Mucosa of rectum (tissue), 2 donors: ENCODE measurements at regions not wholly inside any gene's neighbourhood (a gene's known extent, or its start where the extent isn't known, plus 50 kb on each side); places are given as distances from the start of the nearest gene placed in this dataset.

Experiments
- H3K27ac ChIP-seq, 2 donors: one replicate each; pipeline ENCODE4 v1.7.0; 2013; ENCODE audit warnings: inconsistent platforms in 2 of 2, low read depth in 2 of 2, low read length in 2 of 2
- H3K27me3 ChIP-seq, 2 donors: one replicate each; pipeline ENCODE4 v1.7.0; 2013; ENCODE audit warnings: low read length in 2 of 2; ENCODE audit not compliant: control insufficient read depth in 2 of 2, insufficient read depth in 2 of 2
- H3K36me3 ChIP-seq, 2 donors: one replicate each; pipeline ENCODE4 v1.7.0; 2013; ENCODE audit warnings: low read length in 2 of 2; ENCODE audit not compliant: control insufficient read depth in 2 of 2, insufficient read depth in 2 of 2
- H3K4me1 ChIP-seq, 2 donors: one replicate each; pipeline ENCODE4 v1.7.0; 2013; ENCODE audit warnings: low read length in 2 of 2, mild to moderate bottlenecking in 1 of 2; ENCODE audit not compliant: control insufficient read depth in 2 of 2, insufficient read depth in 2 of 2
- H3K4me3 ChIP-seq, 2 donors: one replicate each; pipeline ENCODE4 v1.7.0; 2013; ENCODE audit warnings: low read length in 2 of 2
- H3K9ac ChIP-seq, 2 donors: one replicate each; pipeline ENCODE4 v1.7.0; 2013; ENCODE audit warnings: low read length in 2 of 2, low read depth in 1 of 2, mild to moderate bottlenecking in 1 of 2
- H3K9me3 ChIP-seq, 2 donors: one replicate each; pipeline ENCODE4 v1.7.0; 2013; ENCODE audit warnings: low read length in 2 of 2; ENCODE audit not compliant: control insufficient read depth in 2 of 2
- donor health status: healthy.
- donor health status: Normal muscosa, but diverticular disease.

DNA sequence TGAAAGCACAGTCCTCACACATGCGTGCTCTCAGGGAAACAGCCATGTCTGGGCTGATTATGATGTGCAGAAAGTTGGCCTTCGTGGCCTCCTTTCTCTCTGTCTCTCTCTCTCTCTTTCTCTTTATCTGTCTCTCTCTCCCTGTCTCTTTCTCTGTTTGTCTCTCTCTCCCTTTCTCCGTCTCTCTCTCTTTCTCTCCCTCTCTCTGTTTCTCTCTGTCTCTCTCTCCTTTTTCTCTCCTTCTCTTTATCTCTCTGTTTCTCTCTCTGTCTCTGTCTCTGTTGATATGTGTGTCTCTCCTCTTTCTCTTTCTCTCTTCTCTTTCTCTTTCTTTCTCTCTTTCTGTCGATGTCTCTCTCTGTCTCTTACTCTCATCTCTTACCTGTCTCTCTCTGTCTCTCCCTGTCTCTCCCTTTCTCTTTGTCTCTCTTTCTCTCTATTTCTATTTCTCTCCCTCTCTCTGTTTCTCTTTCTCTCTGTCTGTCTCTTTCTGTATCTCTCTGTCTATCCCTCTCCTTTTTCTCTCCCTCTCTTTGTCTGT lies 105.4 kb upstream of the MPP7 start:
- Histone ChIP-seq H3K9me3 (peaks cover 0 to under 1% of the 10 kb centered on the region in 2 donors), H3K9ac (no peak overlapping the region), H3K27me3 (no peaks in the 10 kb centered on the region), H3K27ac (no peak overlapping the region), H3K4me3 (no peak overlapping the region), H3K36me3 (no peaks in the 10 kb centered on the region), H3K4me1 (peaks cover 0 to 3% of the 10 kb centered on the region in 2 donors)

DNA sequence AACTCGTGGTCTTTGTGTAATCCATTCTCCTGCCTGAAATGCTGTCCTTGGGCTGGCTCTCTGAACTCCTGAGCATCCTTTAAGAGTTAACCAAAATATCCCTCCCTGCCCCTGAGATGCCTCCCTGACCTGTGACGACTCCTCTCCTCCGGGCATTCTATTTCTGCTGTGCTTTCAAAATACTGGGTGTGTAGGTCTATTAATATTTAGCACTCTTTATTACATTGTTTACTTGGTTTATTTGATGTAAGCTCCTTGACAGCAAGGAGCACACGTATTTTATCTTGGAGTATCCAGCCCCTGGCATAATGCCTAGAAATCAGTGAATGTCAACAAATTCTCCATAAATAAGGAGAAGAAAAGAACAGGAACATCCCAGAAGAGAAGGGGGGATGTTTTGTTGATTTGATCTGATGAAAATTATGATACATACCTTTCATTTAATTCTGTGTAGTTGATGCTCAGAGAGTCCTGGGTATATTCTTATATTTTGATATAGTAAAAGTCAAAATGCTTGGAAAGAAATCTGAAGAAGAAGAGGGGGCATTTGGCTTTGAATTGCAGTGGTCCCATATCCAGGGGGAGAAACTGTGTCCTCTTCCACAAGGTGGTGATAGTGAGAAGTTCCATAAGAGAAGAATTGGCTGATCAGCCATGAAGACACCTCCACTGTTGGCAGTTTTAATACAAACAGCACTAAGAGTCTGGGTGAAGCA lies 107.7 kb upstream of the MPP7 start:
- Histone ChIP-seq H3K9ac (no peak overlapping the region), H3K36me3 (no peaks in the 10 kb centered on the region), H3K9me3 (peaks cover 0 to 2% of the 10 kb centered on the region in 2 donors), H3K4me1 (peaks cover 0 to 3% of the 10 kb centered on the region in 2 donors), H3K27ac (no peak overlapping the region), H3K4me3 (no peak overlapping the region), H3K27me3 (no peaks in the 10 kb centered on the region)

DNA sequence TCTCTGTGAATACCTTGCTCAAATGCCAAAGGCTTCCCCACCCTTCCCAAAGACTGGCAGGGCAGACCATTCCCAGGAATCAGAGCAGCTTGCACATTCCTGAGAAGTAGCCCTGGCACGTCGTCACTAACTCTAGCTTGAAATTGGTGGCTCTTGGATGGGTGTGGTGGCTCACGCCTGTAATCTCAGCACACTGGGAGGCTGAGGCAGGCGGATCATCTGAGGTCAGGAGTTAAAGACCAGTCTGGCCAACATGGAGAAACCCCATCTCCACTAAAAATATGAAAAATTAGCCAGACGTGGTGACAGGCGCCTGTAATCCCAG lies 108.2 kb upstream of the MPP7 start:
- Histone ChIP-seq H3K9ac (no peak overlapping the region), H3K4me1 (peaks cover 0 to 3% of the 10 kb centered on the region in 2 donors), H3K9me3 (peaks cover 0 to 2% of the 10 kb centered on the region in 2 donors), H3K27ac (no peak overlapping the region), H3K36me3 (no peaks in the 10 kb centered on the region), H3K4me3 (no peak overlapping the region), H3K27me3 (no peaks in the 10 kb centered on the region)

DNA sequence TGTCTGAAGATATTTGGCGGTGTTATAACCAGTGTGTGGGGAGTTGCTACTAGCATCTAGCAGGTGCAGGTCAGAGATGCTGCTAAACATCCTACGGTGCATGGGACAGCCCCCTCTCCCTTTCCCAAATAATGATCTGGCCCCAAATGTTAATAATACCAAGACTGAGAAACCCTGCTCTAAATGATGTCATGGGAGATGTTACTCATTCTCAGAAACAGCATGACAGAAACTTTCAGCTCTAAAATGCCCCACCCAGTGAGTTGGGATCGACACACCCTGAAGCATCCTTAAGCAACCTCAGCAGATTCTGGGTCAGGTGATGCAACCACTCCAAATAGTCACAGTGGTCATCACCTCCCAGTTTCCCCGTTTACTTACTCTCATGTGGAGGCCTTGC lies 108.8 kb upstream of the MPP7 start:
- H3K4me1 ChIP-seq: peaks cover 0 to 3% of the 10 kb centered on the region in 2 donors
- H3K36me3 ChIP-seq: no peaks in the 10 kb centered on the region
- H3K4me3 ChIP-seq: no peak overlapping the region
- H3K9me3 ChIP-seq: peaks cover 0 to 2% of the 10 kb centered on the region in 2 donors
- H3K27ac ChIP-seq: no peak overlapping the region
- H3K9ac ChIP-seq: no peak overlapping the region
- no peaks in the 10 kb centered on the region for H3K27me3 ChIP-seq

DNA sequence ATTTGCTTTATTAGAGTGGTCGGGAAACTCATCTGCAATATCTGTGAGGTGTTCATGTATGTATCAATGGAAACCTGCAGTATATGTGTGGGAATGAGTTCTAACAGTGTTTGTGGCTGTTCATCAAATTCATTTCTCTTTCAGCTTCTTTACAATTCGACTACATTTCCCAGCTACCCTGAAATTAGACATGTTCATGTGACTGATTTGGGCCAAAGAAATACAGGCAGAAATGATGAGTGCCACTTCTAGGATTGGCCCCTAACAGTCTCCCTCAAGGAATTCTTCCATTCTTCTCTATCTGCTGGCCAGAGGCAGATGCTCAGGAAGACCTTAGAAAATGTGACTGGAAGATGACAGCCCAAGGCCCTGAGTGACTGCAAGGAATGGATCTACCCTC lies 114.8 kb upstream of the WAC start:
- no peaks in the 10 kb centered on the region for H3K27me3 ChIP-seq
- no peak overlapping the region for H3K27ac ChIP-seq
- peaks cover 0 to 2% of the 10 kb centered on the region in 2 donors for H3K9me3 ChIP-seq
- H3K36me3 ChIP-seq: no peaks in the 10 kb centered on the region
- no peaks in the 10 kb centered on the region for H3K4me1 ChIP-seq
- H3K9ac ChIP-seq: no peak overlapping the region
- no peak overlapping the region for H3K4me3 ChIP-seq

DNA sequence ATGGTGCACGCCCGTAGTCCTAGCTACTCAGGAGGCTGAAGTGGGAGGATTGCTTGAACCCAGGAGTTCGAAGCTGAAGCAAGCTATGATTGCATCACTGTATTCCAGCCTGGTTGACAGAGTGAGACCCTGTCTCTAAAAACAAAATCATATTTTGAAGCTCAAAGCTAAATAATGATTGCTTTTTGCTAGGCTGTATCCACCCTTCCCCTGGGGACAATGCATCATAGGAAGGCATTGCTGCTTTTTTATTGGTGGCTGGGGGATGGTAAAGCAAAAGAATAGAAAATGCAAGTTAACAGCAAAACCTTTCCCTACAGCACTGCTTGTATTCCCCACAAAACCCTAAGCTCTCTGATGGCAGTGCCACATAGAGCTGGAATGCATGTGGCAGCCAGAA lies 107.5 kb upstream of the WAC start:
- Histone ChIP-seq H3K9me3 (no peaks in the 10 kb centered on the region), H3K4me3 (no peak overlapping the region), H3K4me1 (no peaks in the 10 kb centered on the region), H3K36me3 (no peaks in the 10 kb centered on the region), H3K27me3 (no peaks in the 10 kb centered on the region), H3K9ac (no peak overlapping the region), H3K27ac (no peak overlapping the region)

DNA sequence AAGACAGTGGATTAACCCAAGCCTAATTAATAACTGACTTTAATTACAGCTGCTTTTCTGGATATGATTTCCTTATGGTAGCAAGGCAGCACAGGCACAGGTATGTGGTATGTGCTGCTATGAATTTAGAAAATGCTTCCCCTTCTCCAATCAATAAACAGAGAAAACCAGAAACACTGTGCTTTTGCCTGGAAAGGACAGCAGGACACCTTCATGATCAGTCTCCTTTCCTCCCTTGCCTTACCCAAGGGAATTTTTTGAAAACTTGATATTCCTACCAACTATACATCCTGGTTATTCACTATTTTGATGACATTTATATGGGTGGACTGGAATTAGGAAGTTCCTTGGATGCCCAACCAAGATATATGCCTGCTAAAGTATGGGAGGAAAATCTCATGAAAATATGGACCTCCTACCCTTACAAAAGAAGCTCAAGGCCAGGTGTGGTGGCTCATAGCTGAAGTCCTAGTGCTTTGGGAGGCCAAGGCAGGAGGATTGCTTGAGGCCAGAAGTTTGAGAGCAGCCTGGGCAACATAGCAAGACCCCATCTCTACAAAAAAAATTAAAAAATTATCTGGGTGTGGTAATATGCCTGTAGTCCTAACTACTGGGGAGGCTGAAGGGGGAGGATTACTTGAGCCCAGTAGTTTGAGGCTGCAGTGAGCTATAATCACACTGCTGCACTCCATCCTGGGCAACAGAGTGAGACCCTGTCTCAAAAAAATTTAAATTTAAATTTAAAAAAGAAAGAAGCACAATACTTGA lies 106.3 kb upstream of the WAC start:
- Histone ChIP-seq H3K9ac (no peak overlapping the region), H3K27ac (no peak overlapping the region), H3K4me1 (no peaks in the 10 kb centered on the region), H3K27me3 (no peaks in the 10 kb centered on the region), H3K4me3 (no peak overlapping the region), H3K36me3 (no peaks in the 10 kb centered on the region), H3K9me3 (no peaks in the 10 kb centered on the region)

DNA sequence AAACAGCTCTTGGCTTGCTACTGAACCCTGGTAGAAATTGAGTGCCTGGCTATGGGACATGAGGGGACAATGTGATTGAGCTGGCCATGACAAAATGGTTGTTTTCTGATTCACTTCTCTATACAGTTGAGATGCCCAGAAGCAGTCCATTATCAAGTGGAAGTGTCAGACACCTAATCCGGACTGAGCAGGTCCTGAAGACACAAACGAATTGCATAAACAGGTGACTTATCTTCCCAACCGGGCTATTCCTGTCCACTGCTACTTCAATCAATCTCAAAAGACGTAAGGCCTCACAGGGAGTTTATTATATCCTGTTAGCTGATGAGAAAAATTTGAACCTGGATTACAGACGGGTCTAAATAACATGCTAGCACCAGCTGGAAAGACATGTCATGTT lies 105.5 kb upstream of the WAC start:
- Histone ChIP-seq H3K27ac (no peak overlapping the region), H3K27me3 (no peaks in the 10 kb centered on the region), H3K9ac (no peak overlapping the region), H3K4me3 (no peak overlapping the region), H3K4me1 (no peaks in the 10 kb centered on the region), H3K36me3 (no peaks in the 10 kb centered on the region), H3K9me3 (no peaks in the 10 kb centered on the region)

DNA sequence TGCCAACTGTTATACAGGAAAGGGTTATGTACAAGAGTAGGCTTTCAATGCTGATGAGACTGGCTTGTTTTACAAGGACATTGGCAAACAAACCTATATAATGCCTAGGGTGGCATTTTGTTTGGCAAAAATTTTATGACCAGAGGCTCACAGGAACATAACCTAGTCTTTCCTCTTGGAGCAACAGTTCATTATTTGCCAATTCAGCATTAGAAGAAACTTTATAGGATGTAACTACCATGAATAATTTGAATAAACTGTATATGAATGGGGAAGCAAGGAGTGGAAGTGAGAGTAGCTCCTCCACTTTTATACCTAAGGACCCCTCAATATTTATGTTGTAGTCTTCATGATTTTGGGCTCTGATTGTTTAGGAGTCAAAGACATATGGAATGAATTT lies 103.9 kb upstream of the WAC start:
- H3K9ac ChIP-seq: no peak overlapping the region
- no peaks in the 10 kb centered on the region for H3K27me3 ChIP-seq
- H3K4me1 ChIP-seq: no peaks in the 10 kb centered on the region
- H3K9me3 ChIP-seq: no peaks in the 10 kb centered on the region
- no peaks in the 10 kb centered on the region for H3K36me3 ChIP-seq
- H3K4me3 ChIP-seq: no peak overlapping the region
- no peak overlapping the region for H3K27ac ChIP-seq

DNA sequence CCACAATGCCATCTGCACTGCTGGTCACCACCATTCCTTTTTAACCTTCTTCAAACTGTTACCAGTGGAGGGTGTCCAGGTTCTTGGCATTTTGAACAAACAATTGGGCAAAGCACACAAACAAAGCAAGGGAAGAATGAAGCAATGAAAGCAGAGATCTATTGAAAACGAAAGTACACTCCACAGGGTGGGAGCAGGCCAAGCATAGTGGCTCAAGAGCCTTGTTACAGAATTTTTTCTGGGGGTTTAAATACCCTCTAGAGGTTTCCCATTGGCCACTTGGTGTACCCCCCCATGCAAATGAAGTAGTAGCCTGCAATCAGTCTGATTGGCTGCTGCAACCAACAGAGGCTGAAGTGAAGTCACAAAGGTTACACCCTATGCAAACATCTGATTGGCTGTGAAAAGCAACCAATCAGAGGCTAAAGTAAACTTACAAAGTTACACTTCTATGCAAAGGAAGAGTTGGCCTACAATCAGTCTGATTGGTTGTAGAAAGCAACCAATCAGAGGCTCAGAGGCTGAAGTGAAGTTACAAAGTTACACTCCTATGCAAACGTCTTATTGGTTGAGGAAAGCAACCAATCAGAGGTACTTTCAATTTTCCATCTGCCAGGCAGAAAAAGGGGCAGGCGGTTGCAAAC lies 103.2 kb upstream of the WAC start:
- H3K9me3 ChIP-seq: no peaks in the 10 kb centered on the region
- no peak overlapping the region for H3K4me3 ChIP-seq
- no peaks in the 10 kb centered on the region for H3K4me1 ChIP-seq
- no peaks in the 10 kb centered on the region for H3K27me3 ChIP-seq
- H3K36me3 ChIP-seq: no peaks in the 10 kb centered on the region
- no peak overlapping the region for H3K27ac ChIP-seq
- H3K9ac ChIP-seq: no peak overlapping the region
